Osteoblast (primary cell): ENCODE measurements at regions not wholly inside any gene's neighbourhood (a gene's known extent, or its start where the extent isn't known, plus 50 kb on each side); places are given as distances from the start of the nearest gene placed in this dataset.

Experiments
- DNase-seq: peaks from one replicate; pipeline ENCODE4 v3.0.0; 2011; ENCODE audit warnings: low spot score, mixed read lengths; ENCODE audit not compliant: insufficient read length; ENCODE audit errors: missing footprints
- H2AFZ ChIP-seq: 2 replicates; pipeline ENCODE4 v1.6.0; 2011; ENCODE audit warnings: mild to moderate bottlenecking, low read length
- H3K27ac ChIP-seq: 2 replicates; pipeline ENCODE4 v1.5.1; 2011; ENCODE audit warnings: mild to moderate bottlenecking, low read depth, low read length, moderate library complexity
- H3K27me3 ChIP-seq: 2 replicates; pipeline ENCODE4 v1.6.0; 2012; ENCODE audit warnings: mild to moderate bottlenecking, control low read depth, inconsistent platforms, low read length, moderate library complexity; ENCODE audit not compliant: insufficient read depth
- H3K36me3 ChIP-seq: 2 replicates; pipeline ENCODE4 v1.5.1; 2011; ENCODE audit warnings: mild to moderate bottlenecking, low read length, control low read depth, moderate library complexity; ENCODE audit not compliant: insufficient read depth
- H3K4me1 ChIP-seq: 2 replicates; pipeline ENCODE4 v1.5.1; 2011; ENCODE audit warnings: mild to moderate bottlenecking, low read length, control low read depth, moderate library complexity; ENCODE audit not compliant: insufficient read depth
- H3K4me2 ChIP-seq: 2 replicates; pipeline ENCODE4 v1.6.0; 2011; ENCODE audit warnings: mild to moderate bottlenecking, low read length; ENCODE audit not compliant: insufficient read depth
- H3K4me3 ChIP-seq: fragments of 200-600 bp; sonication (generic); 3 replicates; pipeline ENCODE4 v1.5.1; 2012; ENCODE audit warnings: mild to moderate bottlenecking, low read length, inconsistent platforms; ENCODE audit not compliant: insufficient read depth
- H3K79me2 ChIP-seq: 2 replicates; pipeline ENCODE4 v1.6.0; 2012; ENCODE audit warnings: mild to moderate bottlenecking, low read length, control low read depth, inconsistent platforms; ENCODE audit not compliant: insufficient read depth
- H3K9me3 ChIP-seq: 2 replicates; pipeline ENCODE4 v1.5.1; 2011; ENCODE audit warnings: low read depth, low read length, control low read depth
- H4K20me1 ChIP-seq: 2 replicates; pipeline ENCODE4 v1.6.0; 2012; ENCODE audit warnings: mild to moderate bottlenecking, low read length, control low read depth; ENCODE audit not compliant: insufficient read depth
- TF ChIP-seq, protein P1 (sequence below): IDR thresholded peaks from 2 replicates; pipeline ENCODE4 v1.5.1; 2011; ENCODE audit warnings: mild to moderate bottlenecking, low read depth, low read length, moderate library complexity; ENCODE audit errors: extremely low read depth

DNA sequence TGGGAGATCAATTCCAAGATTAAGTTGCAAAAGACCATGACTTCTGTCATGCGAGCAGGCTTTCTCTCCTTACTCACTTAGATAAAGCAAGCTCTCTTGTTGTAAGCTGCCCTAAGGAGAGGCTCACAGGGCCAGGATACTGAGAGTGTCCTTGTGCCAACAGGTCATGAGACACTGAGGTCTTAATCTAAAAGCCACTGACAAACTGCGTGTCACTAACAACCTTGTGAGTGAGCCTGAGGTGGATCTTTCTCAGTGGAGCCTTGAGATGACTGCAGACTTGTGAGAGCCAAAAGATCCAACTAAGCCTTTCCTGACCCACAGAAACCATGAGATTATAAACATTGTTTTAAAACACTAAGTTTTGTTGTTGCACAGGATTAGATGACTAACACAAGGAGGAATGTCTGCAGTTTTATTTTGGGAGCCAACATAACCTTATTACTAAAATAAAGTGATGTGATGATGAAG is 170.5 kb downstream of the SLC39A8 start:
- H2AFZ ChIP-seq, result peak overlapping the region; percentile 6
- H3K4me3 ChIP-seq, result no peak overlapping the region
- no peaks in the 10 kb centered on the region for H3K4me1 ChIP-seq
- H3K4me2 ChIP-seq, result peak overlapping the region; percentile 1
- H3K27me3 ChIP-seq, result no peaks in the 10 kb centered on the region
- peak overlapping the region; percentile 13 for H3K27ac ChIP-seq
- DNase-seq, result peak; percentile 31
- H4K20me1 ChIP-seq, result no peaks in the 10 kb centered on the region
- no peaks in the 10 kb centered on the region for H3K36me3 ChIP-seq
- H3K79me2 ChIP-seq, result no peaks in the 10 kb centered on the region
- H3K9me3 ChIP-seq, result no peaks in the 10 kb centered on the region
- TF ChIP-seq, protein P1, sequence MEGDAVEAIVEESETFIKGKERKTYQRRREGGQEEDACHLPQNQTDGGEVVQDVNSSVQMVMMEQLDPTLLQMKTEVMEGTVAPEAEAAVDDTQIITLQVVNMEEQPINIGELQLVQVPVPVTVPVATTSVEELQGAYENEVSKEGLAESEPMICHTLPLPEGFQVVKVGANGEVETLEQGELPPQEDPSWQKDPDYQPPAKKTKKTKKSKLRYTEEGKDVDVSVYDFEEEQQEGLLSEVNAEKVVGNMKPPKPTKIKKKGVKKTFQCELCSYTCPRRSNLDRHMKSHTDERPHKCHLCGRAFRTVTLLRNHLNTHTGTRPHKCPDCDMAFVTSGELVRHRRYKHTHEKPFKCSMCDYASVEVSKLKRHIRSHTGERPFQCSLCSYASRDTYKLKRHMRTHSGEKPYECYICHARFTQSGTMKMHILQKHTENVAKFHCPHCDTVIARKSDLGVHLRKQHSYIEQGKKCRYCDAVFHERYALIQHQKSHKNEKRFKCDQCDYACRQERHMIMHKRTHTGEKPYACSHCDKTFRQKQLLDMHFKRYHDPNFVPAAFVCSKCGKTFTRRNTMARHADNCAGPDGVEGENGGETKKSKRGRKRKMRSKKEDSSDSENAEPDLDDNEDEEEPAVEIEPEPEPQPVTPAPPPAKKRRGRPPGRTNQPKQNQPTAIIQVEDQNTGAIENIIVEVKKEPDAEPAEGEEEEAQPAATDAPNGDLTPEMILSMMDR, result no peak

DNA sequence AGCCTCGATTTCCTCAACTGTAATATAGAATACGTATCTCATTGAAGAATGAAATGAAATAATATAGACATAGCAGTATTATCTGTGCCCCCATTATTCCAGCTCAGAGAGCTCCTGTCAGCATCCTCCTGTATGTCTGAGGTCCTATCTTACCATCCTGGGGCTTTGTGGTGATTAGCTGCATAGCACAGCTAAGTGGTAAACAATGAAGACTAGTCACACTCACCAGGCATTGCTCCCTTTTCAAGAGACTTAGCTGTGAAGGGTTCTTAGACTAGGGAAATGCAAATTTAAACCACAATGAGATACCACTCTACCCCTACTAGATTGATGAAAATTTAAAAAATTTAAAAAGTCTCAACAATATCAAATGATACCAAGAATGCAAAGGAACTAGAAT is 172.9 kb downstream of the SLC39A8 start:
- Histone ChIP-seq H3K27ac (no peak overlapping the region), H2AFZ (no peak overlapping the region), H3K4me1 (no peaks in the 10 kb centered on the region), H3K79me2 (no peaks in the 10 kb centered on the region), H3K9me3 (no peaks in the 10 kb centered on the region), H3K36me3 (no peaks in the 10 kb centered on the region), H3K27me3 (no peaks in the 10 kb centered on the region), H4K20me1 (no peaks in the 10 kb centered on the region), H3K4me2 (no peak overlapping the region), H3K4me3 (no peak overlapping the region)
- TF ChIP-seq, protein P1, result no peak
- no peak for DNase-seq

DNA sequence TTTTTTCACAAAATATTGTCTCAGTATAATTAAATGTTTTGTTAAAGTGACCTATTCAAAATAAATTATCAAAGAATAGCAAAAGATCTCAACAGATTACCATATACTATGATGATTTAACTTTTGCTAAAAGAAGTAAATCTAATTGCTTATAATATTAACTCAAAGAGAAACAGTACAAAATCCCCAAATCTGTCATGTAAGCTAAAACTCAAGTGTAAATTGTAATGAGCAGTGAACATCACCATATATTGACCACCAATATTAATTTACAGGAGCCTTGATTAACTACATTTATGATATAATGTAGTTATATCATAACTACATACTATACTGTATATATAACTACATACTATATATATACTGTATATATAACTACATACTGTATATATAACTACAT is 174.4 kb downstream of the SLC39A8 start:
- no peaks in the 10 kb centered on the region for H3K27me3 ChIP-seq
- TF ChIP-seq, protein P1, result no peak
- no peaks in the 10 kb centered on the region for H3K79me2 ChIP-seq
- DNase-seq, result no peak
- H3K36me3 ChIP-seq, result no peaks in the 10 kb centered on the region
- H4K20me1 ChIP-seq, result no peaks in the 10 kb centered on the region
- H3K4me1 ChIP-seq, result no peaks in the 10 kb centered on the region
- H3K9me3 ChIP-seq, result no peaks in the 10 kb centered on the region
- no peak overlapping the region for H3K27ac ChIP-seq
- H2AFZ ChIP-seq, result no peak overlapping the region
- H3K4me2 ChIP-seq, result no peak overlapping the region
- no peak overlapping the region for H3K4me3 ChIP-seq

DNA sequence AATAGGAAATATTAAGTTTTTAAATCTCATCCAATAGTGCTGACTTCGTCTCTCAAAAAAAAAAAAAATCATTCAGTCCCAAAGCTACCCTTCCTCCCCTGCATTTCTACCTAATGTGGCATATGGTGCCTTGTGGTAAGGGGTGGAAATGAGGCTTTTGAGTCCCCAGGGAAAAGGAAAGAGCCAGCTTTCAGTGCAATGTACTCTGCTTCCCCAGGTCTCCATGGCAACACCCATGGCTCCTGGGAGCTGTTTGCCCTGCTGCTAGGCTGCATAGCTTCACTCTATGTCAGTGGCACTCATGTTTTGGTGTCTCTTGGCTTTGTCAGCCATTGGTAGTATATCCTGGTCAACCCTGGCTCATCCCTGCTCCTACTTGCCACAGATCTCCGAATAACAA is 175.9 kb downstream of the SLC39A8 start:
- Histone ChIP-seq H3K9me3 (no peaks in the 10 kb centered on the region), H3K4me1 (no peaks in the 10 kb centered on the region), H4K20me1 (no peaks in the 10 kb centered on the region), H3K4me3 (no peak overlapping the region), H3K79me2 (no peaks in the 10 kb centered on the region), H2AFZ (no peak overlapping the region), H3K27me3 (no peaks in the 10 kb centered on the region), H3K4me2 (no peak overlapping the region), H3K27ac (no peak overlapping the region), H3K36me3 (no peaks in the 10 kb centered on the region)
- DNase-seq, result no peak
- TF ChIP-seq, protein P1, result no peak
